ENCODE measurements at regions not wholly inside any gene's neighbourhood (a gene's known extent, or its start where the extent isn't known, plus 50 kb on each side); places are given as distances from the start of the nearest gene placed in this dataset.

DNA sequence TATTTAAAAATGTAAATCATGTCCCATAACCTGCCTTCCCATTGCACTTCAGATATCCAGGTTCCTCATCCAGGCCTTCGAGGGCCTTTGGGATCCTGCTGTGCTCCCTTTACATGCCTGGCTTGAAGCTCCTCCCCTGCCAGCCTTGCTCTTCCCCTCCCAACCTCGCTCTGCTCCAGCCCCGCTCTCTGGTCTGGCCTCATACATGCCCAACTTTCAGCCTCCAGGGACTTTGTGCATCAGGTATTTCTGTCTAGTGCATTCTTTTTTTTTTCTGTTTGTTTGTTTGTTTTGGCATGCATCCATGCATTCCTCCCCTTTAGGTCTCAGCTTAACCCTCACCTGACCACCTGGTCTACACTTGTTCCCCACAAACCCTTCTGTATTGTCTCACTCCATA is 160.3 kb downstream of the SNX10 start:
- H3K4me3 ChIP-seq (ENCODE audit: insufficient read depth, low read length), result no peak overlapping the region
- no peak overlapping the region for H3K27ac ChIP-seq (ENCODE audit: low read depth, low read length)
- no peak overlapping the region for H3K4me2 ChIP-seq (ENCODE audit: insufficient read depth, low read length)
- no peak for DNase-seq (ENCODE audit: insufficient read length, low spot score, missing footprints)
- H3K36me3 ChIP-seq (ENCODE audit: insufficient read depth, low read length), result no peaks in the 10 kb centered on the region
- TF ChIP-seq, protein P1, sequence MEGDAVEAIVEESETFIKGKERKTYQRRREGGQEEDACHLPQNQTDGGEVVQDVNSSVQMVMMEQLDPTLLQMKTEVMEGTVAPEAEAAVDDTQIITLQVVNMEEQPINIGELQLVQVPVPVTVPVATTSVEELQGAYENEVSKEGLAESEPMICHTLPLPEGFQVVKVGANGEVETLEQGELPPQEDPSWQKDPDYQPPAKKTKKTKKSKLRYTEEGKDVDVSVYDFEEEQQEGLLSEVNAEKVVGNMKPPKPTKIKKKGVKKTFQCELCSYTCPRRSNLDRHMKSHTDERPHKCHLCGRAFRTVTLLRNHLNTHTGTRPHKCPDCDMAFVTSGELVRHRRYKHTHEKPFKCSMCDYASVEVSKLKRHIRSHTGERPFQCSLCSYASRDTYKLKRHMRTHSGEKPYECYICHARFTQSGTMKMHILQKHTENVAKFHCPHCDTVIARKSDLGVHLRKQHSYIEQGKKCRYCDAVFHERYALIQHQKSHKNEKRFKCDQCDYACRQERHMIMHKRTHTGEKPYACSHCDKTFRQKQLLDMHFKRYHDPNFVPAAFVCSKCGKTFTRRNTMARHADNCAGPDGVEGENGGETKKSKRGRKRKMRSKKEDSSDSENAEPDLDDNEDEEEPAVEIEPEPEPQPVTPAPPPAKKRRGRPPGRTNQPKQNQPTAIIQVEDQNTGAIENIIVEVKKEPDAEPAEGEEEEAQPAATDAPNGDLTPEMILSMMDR (IDR thresholded peaks at IDR 0.05; ENCODE audit: extremely low read depth, low read depth, low read length), result no peak
- no peaks in the 10 kb centered on the region for H3K4me1 ChIP-seq (ENCODE audit: insufficient read depth, low read length)
- H3K27me3 ChIP-seq (ENCODE audit: insufficient read depth, low read length), result no peaks in the 10 kb centered on the region
- H3K9me3 ChIP-seq (ENCODE audit: low read depth, low read length), result no peaks in the 10 kb centered on the region
- H3K79me2 ChIP-seq (ENCODE audit: insufficient read depth, low read length), result no peaks in the 10 kb centered on the region
- H4K20me1 ChIP-seq (ENCODE audit: insufficient read depth, low read length), result no peaks in the 10 kb centered on the region
- no peak overlapping the region for H2AFZ ChIP-seq (ENCODE audit: low read length)

GRCh38 chr7:26454180-26454579 is 162.5 kb downstream of the SNX10 start:
- Histone ChIP-seq H2AFZ (ENCODE audit: low read length) (no peak overlapping the region), H3K4me3 (ENCODE audit: insufficient read depth, low read length) (no peak overlapping the region), H3K9me3 (ENCODE audit: low read depth, low read length) (no peaks in the 10 kb centered on the region), H3K4me2 (ENCODE audit: insufficient read depth, low read length) (no peak overlapping the region), H3K79me2 (ENCODE audit: insufficient read depth, low read length) (no peaks in the 10 kb centered on the region), H3K27me3 (ENCODE audit: insufficient read depth, low read length) (no peaks in the 10 kb centered on the region), H3K27ac (ENCODE audit: low read depth, low read length) (no peak overlapping the region), H3K36me3 (ENCODE audit: insufficient read depth, low read length) (no peaks in the 10 kb centered on the region), H4K20me1 (ENCODE audit: insufficient read depth, low read length) (no peaks in the 10 kb centered on the region), H3K4me1 (ENCODE audit: insufficient read depth, low read length) (no peaks in the 10 kb centered on the region)
- no peak for DNase-seq (ENCODE audit: insufficient read length, low spot score, missing footprints)
- TF ChIP-seq, protein P1 (IDR thresholded peaks at IDR 0.05; ENCODE audit: extremely low read depth, low read depth, low read length), result no peak

DNA sequence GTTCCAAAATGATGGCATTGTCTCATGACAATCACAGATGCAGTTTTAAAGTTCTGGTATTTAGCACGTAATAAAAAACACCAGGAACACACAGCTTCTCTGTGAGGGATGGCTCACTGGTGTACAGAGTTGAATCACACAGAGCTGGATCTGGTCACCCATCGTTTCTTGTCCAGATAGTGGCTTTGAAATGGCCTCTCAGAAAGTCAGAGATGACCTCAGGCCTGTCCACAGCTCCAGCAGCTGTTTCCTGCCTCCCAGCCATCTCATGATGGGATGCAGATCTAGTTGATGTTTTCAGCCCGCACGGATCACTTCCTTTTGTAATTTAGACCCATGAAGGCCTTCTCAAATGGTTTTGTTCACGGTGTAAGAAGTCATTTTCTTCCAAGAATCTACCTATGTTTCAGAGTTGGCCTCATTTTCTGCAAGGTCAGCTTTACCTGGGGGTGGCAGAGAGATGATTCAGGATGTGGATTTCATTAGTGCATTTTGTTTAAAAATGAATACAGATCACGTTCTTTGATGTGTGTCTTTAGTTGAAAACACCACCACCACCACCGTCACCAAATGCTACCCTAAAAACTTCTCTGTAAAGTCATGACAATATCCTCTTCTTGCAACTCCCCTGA is 166.2 kb downstream of the SNX10 start:
- no peaks in the 10 kb centered on the region for H4K20me1 ChIP-seq (ENCODE audit: insufficient read depth, low read length)
- H3K27me3 ChIP-seq (ENCODE audit: insufficient read depth, low read length), result no peaks in the 10 kb centered on the region
- no peaks in the 10 kb centered on the region for H3K79me2 ChIP-seq (ENCODE audit: insufficient read depth, low read length)
- no peaks in the 10 kb centered on the region for H3K4me1 ChIP-seq (ENCODE audit: insufficient read depth, low read length)
- H3K27ac ChIP-seq (ENCODE audit: low read depth, low read length), result no peak overlapping the region
- no peak for DNase-seq (ENCODE audit: insufficient read length, low spot score, missing footprints)
- no peak overlapping the region for H3K4me3 ChIP-seq (ENCODE audit: insufficient read depth, low read length)
- no peak overlapping the region for H2AFZ ChIP-seq (ENCODE audit: low read length)
- H3K9me3 ChIP-seq (ENCODE audit: low read depth, low read length), result no peaks in the 10 kb centered on the region
- H3K4me2 ChIP-seq (ENCODE audit: insufficient read depth, low read length), result no peak overlapping the region
- TF ChIP-seq, protein P1 (IDR thresholded peaks at IDR 0.05; ENCODE audit: extremely low read depth, low read depth, low read length), result no peak
- H3K36me3 ChIP-seq (ENCODE audit: insufficient read depth, low read length), result no peaks in the 10 kb centered on the region

DNA sequence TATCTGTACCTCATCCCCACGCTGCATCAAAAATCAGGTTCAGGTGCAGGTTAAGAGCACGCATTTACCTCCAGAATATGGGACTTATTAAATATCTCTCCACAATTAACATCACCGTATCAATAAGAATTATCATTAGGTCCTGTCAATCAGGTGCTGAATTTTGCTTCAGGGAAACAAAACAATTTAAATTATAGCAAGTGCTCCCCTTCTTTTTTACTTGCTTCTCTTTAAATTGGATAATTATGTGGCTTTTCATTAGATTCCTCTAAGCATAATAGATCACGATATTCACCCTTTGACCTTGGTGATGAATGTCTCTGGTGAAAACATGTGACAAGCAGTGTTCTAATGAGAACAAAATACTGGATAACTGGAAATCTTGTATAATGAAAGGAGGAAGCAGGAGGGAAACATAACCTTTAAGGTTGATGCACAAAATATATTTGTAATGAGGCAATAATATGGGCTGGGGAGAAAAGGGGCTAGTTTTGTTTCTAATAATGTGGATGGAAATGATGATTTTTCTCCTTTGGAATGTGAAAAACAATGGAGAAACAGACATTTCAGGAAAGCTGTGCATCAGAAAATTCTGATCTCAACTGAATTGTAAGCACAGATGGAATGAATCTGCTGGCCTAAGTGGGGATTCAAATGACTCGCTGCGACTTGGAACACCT is 166.9 kb downstream of the SNX10 start:
- Histone ChIP-seq H3K27ac (ENCODE audit: low read depth, low read length) (no peak overlapping the region), H3K9me3 (ENCODE audit: low read depth, low read length) (no peaks in the 10 kb centered on the region), H3K36me3 (ENCODE audit: insufficient read depth, low read length) (no peaks in the 10 kb centered on the region), H3K4me2 (ENCODE audit: insufficient read depth, low read length) (no peak overlapping the region), H3K4me3 (ENCODE audit: insufficient read depth, low read length) (no peak overlapping the region), H3K27me3 (ENCODE audit: insufficient read depth, low read length) (no peaks in the 10 kb centered on the region), H3K4me1 (ENCODE audit: insufficient read depth, low read length) (no peaks in the 10 kb centered on the region), H4K20me1 (ENCODE audit: insufficient read depth, low read length) (no peaks in the 10 kb centered on the region), H3K79me2 (ENCODE audit: insufficient read depth, low read length) (no peaks in the 10 kb centered on the region), H2AFZ (ENCODE audit: low read length) (no peak overlapping the region)
- no peak for DNase-seq (ENCODE audit: insufficient read length, low spot score, missing footprints)
- TF ChIP-seq, protein P1 (IDR thresholded peaks at IDR 0.05; ENCODE audit: extremely low read depth, low read depth, low read length), result no peak
